ENCODE measurements at regions not wholly inside any gene's neighbourhood (a gene's known extent, or its start where the extent isn't known, plus 50 kb on each side); places are given as distances from the start of the nearest gene placed in this dataset.

DNA sequence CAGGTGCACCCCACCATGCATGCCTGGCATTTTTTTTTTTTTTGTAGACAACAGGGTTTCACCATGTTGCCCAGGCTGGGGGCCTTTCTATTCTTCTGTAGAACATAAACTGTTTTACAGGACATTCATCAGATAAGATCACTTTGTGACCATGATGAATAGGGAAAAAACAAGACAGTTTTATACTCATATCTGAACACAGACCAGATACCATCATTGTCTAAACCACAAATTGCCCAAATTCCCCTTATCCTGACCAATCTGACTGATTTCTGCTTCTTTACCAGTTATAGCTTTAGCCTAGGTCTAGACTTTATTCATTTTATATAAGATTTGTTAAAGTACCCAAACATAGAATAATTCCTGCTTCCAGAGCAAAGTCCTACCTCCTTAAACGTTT is 1699.3 kb upstream of the TMEFF2 start:
- TF ChIP-seq, protein P1, sequence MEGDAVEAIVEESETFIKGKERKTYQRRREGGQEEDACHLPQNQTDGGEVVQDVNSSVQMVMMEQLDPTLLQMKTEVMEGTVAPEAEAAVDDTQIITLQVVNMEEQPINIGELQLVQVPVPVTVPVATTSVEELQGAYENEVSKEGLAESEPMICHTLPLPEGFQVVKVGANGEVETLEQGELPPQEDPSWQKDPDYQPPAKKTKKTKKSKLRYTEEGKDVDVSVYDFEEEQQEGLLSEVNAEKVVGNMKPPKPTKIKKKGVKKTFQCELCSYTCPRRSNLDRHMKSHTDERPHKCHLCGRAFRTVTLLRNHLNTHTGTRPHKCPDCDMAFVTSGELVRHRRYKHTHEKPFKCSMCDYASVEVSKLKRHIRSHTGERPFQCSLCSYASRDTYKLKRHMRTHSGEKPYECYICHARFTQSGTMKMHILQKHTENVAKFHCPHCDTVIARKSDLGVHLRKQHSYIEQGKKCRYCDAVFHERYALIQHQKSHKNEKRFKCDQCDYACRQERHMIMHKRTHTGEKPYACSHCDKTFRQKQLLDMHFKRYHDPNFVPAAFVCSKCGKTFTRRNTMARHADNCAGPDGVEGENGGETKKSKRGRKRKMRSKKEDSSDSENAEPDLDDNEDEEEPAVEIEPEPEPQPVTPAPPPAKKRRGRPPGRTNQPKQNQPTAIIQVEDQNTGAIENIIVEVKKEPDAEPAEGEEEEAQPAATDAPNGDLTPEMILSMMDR (IDR thresholded peaks at IDR 0.05), result no peak
- no peak for TF ChIP-seq EZH2 (IDR thresholded peaks at IDR 0.05; ENCODE audit: borderline replicate concordance, insufficient read depth, low read depth, low read length, poor library complexity, severe bottlenecking)

Data from B cell (primary cell).